GM12892 (cell line): ENCODE measurements at regions not wholly inside any gene's neighbourhood (a gene's known extent, or its start where the extent isn't known, plus 50 kb on each side); places are given as distances from the start of the nearest gene placed in this dataset.

Experiments used
- DNase-seq: peaks from one replicate; pipeline ENCODE4 v3.0.0; 2011; ENCODE audit not compliant: insufficient read length
- FAIRE-seq: peaks from 2 replicates; lab custom pipeline; 2011; peaks lifted over from hg19 to GRCh38; lab: Jason Lieb, UNC
- POLR2A ChIP-seq: IDR thresholded peaks from 2 replicates; pipeline ENCODE4 v1.6.1; 2011; ENCODE audit warnings: low read depth, low read length, control low read depth
- POLR2AphosphoS5 ChIP-seq: IDR thresholded peaks from 2 replicates; pipeline ENCODE4 v1.6.1; 2011; ENCODE audit warnings: low read depth, low read length, control low read depth
- TAF1 ChIP-seq: IDR thresholded peaks from 2 replicates; pipeline ENCODE4 v1.6.1; 2011; ENCODE audit warnings: low read depth, mild to moderate bottlenecking, control low read depth, low read length, borderline replicate concordance

- TF ChIP-seq TAF1 (no peak), POLR2AphosphoS5 (no peak), POLR2A (no peak)
- FAIRE-seq (no peak), DNase-seq (no peak)
These were observed 115.0 kb downstream of the PJA1 start for GRCh38 chrX:69050051-69050765.

- no peak for FAIRE-seq
- DNase-seq = no peak
These were observed 118.2 kb downstream of the PJA1 start for GRCh38 chrX:69046996-69047490.

GRCh38 chrX:69045616-69046345 is 119.5 kb downstream of the PJA1 start:
- no peak for FAIRE-seq
- no peak for TF ChIP-seq POLR2AphosphoS5
- TF ChIP-seq TAF1 = no peak
- TF ChIP-seq POLR2A = no peak
- no peak for DNase-seq

More at GRCh38 chrX:69046996-69047490, 118.2 kb downstream of the PJA1 start:
- TF ChIP-seq TAF1 = no peak
- TF ChIP-seq POLR2A = no peak
- TF ChIP-seq POLR2AphosphoS5 = no peak

- FAIRE-seq (no peak), DNase-seq (no peak)
- no peak for TF ChIP-seq POLR2AphosphoS5
- no peak for TF ChIP-seq POLR2A
- no peak for TF ChIP-seq TAF1
These were observed 126.4 kb downstream of the PJA1 start for GRCh38 chrX:69038816-69039215.

GRCh38 chrX:69038188-69038587 is 127.1 kb downstream of the PJA1 start:
- no peak for TF ChIP-seq POLR2AphosphoS5
- TF ChIP-seq TAF1 = no peak
- TF ChIP-seq POLR2A = no peak
- DNase-seq (no peak), FAIRE-seq (no peak)

DNA sequence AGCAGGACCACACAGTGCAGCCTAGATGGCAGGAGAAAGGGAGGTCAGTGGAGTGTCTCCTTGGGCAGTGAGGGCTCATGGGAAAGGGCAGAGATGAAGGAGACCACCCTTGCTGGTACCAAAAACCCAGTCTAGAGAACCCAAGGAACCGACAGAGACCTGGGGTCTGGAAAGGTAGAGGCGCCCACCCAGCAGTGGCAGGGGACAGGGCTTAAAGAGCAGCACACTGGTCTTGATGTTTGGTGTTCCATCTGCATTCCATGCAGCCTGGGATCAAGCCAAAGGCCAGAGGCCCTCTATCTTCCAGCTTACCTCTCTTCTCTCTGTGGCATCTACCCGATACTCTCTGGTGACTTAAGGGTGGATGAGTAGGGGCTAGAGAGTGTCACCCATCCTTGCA is 127.5 kb downstream of the PJA1 start:
- TF ChIP-seq POLR2A (no peak), TAF1 (no peak), POLR2AphosphoS5 (no peak)
- FAIRE-seq (no peak), DNase-seq (no peak)

DNA sequence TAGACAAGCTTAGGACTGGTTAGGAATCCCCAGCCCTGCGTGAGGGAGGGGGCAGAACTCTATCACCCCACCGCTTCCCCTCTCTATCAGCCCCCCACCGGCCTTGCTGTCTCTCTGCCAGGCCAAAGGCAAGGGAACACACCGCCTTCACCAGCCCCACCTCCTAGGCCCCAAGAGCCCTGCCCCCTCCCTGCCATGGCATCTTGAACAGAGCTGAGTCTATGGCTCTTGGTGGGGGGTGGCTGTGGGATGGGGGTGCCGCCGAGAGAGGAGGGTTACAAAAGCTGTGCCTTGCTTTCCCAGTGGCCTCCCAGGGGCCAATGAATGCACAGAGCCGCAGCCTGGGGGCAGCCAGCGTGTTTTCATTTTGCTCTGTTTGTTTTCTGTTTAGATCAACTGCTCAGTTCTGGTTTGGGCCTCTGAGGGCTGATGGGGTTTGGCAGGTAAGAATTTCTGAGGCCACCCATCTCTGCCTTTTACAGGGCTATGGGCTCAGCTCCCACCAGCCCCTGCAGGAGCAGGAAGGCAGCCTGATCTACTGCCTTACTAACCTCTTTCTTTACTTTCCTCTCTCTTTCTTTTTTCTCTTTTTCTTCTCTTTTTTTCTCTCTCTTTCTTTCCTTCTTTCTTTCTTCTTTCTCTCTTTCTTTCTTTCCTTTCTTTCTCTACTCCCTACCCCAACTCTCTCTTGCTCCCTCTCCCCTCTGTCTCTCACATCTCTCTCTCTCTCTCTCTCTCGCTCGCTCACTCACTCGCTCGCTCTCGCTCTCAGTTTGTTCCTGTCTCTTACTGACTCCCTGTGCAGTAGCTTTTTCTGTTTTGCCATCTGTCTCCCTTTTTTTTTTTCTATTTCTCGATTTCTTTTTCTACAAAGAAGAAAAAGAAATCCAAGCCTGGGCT is 128.3 kb downstream of the PJA1 start:
- TF ChIP-seq POLR2A (no peak), TAF1 (no peak), POLR2AphosphoS5 (no peak)
- FAIRE-seq (no peak), DNase-seq (no peak)

GRCh38 chrX:69034451-69034850 is 130.8 kb downstream of the PJA1 start:
- TF ChIP-seq TAF1 (no peak), POLR2A (no peak), POLR2AphosphoS5 (no peak)
- no peak for DNase-seq
- no peak for FAIRE-seq

- no peak for FAIRE-seq
- DNase-seq = no peak
- TF ChIP-seq POLR2A (no peak), POLR2AphosphoS5 (no peak), TAF1 (no peak)
These were observed 131.3 kb downstream of the PJA1 start for GRCh38 chrX:69033936-69034335.

- FAIRE-seq = no peak
- no peak for DNase-seq
- TF ChIP-seq TAF1 (no peak), POLR2AphosphoS5 (no peak), POLR2A (no peak)
These were observed 132.7 kb downstream of the PJA1 start for GRCh38 chrX:69032601-69033000.

DNA sequence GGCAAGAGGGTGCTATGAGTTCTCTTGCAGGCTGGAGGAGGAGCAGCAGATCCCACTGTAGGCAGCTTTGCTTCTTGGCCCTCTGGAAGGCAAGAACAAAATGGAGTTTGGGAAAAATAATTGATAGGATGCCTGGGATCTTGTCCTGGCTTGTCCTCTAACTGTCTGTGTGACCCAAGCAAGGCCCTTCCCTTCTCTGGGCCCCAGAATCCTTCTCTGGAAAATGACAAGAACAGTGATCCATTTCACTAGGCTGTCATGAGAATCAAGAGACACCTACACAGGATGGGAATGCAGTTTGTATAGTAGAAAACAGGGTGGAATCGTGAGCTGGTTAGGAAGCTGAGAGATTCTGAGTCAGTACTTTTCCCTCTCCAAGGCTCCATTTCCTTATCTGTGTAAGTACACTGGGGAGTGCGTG is 133.3 kb downstream of the PJA1 start:
- TF ChIP-seq POLR2AphosphoS5 (no peak), POLR2A (no peak), TAF1 (no peak)
- DNase-seq = no peak
- FAIRE-seq = no peak
